ENCODE measurements at regions not wholly inside any gene's neighbourhood (a gene's known extent, or its start where the extent isn't known, plus 50 kb on each side); places are given as distances from the start of the nearest gene placed in this dataset.

GRCh38 chr4:22874334-22874912 is 181.7 kb downstream of the GBA3 start:
- DNase-seq (ENCODE audit: low read depth in 2 of 2): no peak

GRCh38 chr4:22873899-22874298 is 181.2 kb downstream of the GBA3 start:
- no peak for DNase-seq (ENCODE audit: low read depth in 2 of 2)

- no peak for DNase-seq (ENCODE audit: low read depth in 2 of 2)
Observed at GRCh38 chr4:22870847-22871449, 178.2 kb downstream of the GBA3 start.

GRCh38 chr4:22869235-22869634 is 176.5 kb downstream of the GBA3 start:
- DNase-seq (ENCODE audit: low read depth in 2 of 2): no peak

All from stimulated activated CD4-positive, alpha-beta T cell treated with anti-CD3 and anti-CD28 coated beads, Interleukin-1b, Interleukin-23, amount 100 ng/mL, for 4 hours (primary cell).